Adrenal gland (tissue), 9 donors: ENCODE measurements at regions not wholly inside any gene's neighbourhood (a gene's known extent, or its start where the extent isn't known, plus 50 kb on each side); places are given as distances from the start of the nearest gene placed in this dataset.

Experiments
- DNase-seq, 7 donors: peaks; one replicate each; pipeline ENCODE4 v3.0.0-alpha.2; 2019 to 2020
- H3K27ac ChIP-seq, 5 donors: fragments of 200-600 bp; sonication (generic) in 4 of 5; 1 replicate in 3 of 5; 2 replicates in 2 of 5; pipeline versions ENCODE4 v1.5.1 to v1.8.0; 2016 to 2020; ENCODE audit warnings: mild to moderate bottlenecking in 1 of 5
- H3K27me3 ChIP-seq: fragments of 200-600 bp; 2 replicates; pipeline ENCODE4 v1.8.0; 2021
- H3K36me3 ChIP-seq, 2 donors: fragments of 200-600 bp; replicated peaks in 1 of 2; 1 replicate in 1 of 2; 2 replicates in 1 of 2; pipeline versions ENCODE4 v1.5.1 to v1.8.0; 2018 to 2022
- H3K4me1 ChIP-seq, 2 donors: fragments of 200-600 bp; replicated peaks in 1 of 2; 1 replicate in 1 of 2; 2 replicates in 1 of 2; pipeline versions ENCODE4 v1.5.1 to v1.8.0; 2018 to 2021
- H3K4me3 ChIP-seq, 4 donors: fragments of 200-600 bp; sonication (generic) in 3 of 4; one replicate each; pipeline ENCODE4 v1.5.1; 2016 to 2018
- H3K9me3 ChIP-seq, 3 donors: fragments of 200-600 bp; sonication (generic) in 1 of 3; replicated peaks in 1 of 3; 1 replicate in 2 of 3; 2 replicates in 1 of 3; pipeline versions ENCODE4 v1.5.1 to v1.8.0; 2016 to 2021
- POLR2A ChIP-seq, 2 donors: fragments of 450-650 bp; IDR thresholded peaks; one replicate each; pipeline ENCODE4 v1.6.1; 2017; ENCODE audit warnings: antibody characterized with exemption in 2 of 2, mild to moderate bottlenecking in 2 of 2, moderate library complexity in 1 of 2
- WGBS, 4 donors: extraction: QIAGEN DNeasy Blood & Tissue Kit in 2 of 4; methylation state at CpG; one replicate each; pipeline versions ENCODE4 v1.1.5 to v1.1.7; 2013 to 2017; 5-methylcytosine and 5-hydroxymethylcytosine counted together
- intact Hi-C, 2 donors: fragments of 100-400 bp; cut with DNase I; formaldehyde crosslinking; loops; one replicate each; pipeline versions ENCODE4 v1.14.1 to v1.15.0; 2022 to 2023
- TF ChIP-seq, protein P1 (sequence below), 6 experiments: fragments of 450-650 bp in 4 of 6; fragments of 200-600 bp in 2 of 6; sonication (generic) in 1 of 6; IDR thresholded peaks; 1 replicate in 5 of 6; 2 replicates in 1 of 6; pipeline versions ENCODE4 v1.5.1 to v1.8.0; 2016 to 2021; ENCODE audit warnings: antibody characterized with exemption in 6 of 6, mild to moderate bottlenecking in 2 of 6, moderate library complexity in 1 of 6
- donor health status: healthy with polysubstance abuse.
- donor health status: Bipolar disorder and iron deficiency.
- donor health status: DM: yes; HTN: yes; CAD: no.
- donor health status: DM: no; HTN: no; CAD: no.
- donor health status: DM: no; HTN: no; CAD: no.

DNA sequence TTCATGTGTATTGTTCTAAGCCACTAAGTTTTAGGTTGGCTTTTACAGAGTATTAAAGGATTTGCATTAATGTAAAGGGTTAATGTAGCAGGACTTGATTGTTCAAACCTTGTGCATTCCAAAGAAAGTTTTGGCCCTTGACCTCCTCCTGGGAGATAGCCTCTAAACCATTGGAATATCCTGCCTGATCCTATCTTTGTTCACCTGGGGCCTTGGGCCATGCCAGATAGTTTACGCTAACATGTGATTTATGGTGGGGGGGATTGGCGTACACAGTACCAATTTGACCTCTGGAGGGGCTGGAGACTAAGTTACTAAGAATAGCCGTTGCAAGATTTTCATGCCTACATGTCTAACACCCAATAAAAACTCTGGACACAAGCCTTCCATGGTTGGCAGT lies 1002.7 kb upstream of the PABPC4L start:
- WGBS, 4 donors, result 56 to 78% (median 63%) methylated on average over 2 to 3 of the region's 3 CpGs
- H3K36me3 ChIP-seq, result no peaks in the 10 kb centered on the region
- no peak overlapping the region for H3K4me3 ChIP-seq
- no peak for TF ChIP-seq POLR2A (IDR thresholded peaks at IDR 0.05)
- TF ChIP-seq, protein P1, sequence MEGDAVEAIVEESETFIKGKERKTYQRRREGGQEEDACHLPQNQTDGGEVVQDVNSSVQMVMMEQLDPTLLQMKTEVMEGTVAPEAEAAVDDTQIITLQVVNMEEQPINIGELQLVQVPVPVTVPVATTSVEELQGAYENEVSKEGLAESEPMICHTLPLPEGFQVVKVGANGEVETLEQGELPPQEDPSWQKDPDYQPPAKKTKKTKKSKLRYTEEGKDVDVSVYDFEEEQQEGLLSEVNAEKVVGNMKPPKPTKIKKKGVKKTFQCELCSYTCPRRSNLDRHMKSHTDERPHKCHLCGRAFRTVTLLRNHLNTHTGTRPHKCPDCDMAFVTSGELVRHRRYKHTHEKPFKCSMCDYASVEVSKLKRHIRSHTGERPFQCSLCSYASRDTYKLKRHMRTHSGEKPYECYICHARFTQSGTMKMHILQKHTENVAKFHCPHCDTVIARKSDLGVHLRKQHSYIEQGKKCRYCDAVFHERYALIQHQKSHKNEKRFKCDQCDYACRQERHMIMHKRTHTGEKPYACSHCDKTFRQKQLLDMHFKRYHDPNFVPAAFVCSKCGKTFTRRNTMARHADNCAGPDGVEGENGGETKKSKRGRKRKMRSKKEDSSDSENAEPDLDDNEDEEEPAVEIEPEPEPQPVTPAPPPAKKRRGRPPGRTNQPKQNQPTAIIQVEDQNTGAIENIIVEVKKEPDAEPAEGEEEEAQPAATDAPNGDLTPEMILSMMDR (IDR thresholded peaks at IDR 0.05), result no peak
- H3K9me3 ChIP-seq, result no peaks in the 10 kb centered on the region
- intact Hi-C loops, result no loop called here
- no peak for DNase-seq
- no peaks in the 10 kb centered on the region for H3K4me1 ChIP-seq
- no peak overlapping the region for H3K27ac ChIP-seq
- H3K27me3 ChIP-seq, result no peaks in the 10 kb centered on the region

DNA sequence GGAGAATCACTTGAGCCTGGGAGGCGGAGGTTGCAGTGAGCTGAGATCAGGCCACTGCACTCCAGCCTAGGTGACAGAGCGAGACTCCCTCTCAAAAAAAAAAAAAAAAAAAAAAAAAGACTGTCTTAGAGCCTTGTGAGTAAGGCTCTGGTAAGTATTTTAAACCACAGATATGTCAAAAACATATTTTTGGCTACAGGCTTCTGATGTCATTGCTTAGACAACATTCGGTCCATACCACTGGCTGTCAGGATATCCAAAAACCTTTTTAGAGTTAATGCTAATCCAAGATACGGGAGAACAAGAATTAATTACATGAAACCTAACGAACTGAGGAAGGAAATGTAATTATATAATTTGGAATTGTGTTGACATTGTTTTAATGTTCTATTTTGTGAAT lies 999.5 kb upstream of the PABPC4L start:
- TF ChIP-seq POLR2A (IDR thresholded peaks at IDR 0.05), result no peak
- TF ChIP-seq, protein P1 (IDR thresholded peaks at IDR 0.05), result no peak
- Histone ChIP-seq H3K27me3 (no peaks in the 10 kb centered on the region), H3K9me3 (no peaks in the 10 kb centered on the region), H3K36me3 (no peaks in the 10 kb centered on the region), H3K4me1 (no peaks in the 10 kb centered on the region), H3K4me3 (no peak overlapping the region), H3K27ac (no peak overlapping the region)
- intact Hi-C loops, result no loop called here
- no peak for DNase-seq
- 73 to 88% (median 80%) methylated on average over 5 of the region's 5 CpGs for whole genome bisulfite sequencing, 4 donors

DNA sequence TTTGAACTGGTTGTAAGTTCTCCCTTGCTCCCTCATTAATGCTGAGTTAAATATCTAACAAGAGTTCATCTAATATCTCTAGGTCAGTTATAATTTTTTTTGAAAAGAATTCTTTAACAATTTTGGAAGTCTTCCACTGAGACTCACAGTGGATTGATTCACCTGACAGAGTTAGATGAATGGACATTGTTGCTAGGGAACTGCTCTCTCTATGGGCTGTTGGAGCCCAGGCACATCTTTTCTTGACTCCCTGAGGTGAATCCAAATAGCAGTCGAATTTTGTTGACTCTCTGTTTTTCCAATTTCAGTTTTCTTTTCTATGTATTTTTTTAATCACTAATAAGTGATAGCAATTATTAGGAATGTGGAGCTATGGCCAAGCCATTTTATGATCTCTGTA lies 996.1 kb upstream of the PABPC4L start:
- TF ChIP-seq, protein P1 (IDR thresholded peaks at IDR 0.05), result no peak
- no peak for TF ChIP-seq POLR2A (IDR thresholded peaks at IDR 0.05)
- no peak for DNase-seq
- no peaks in the 10 kb centered on the region for H3K9me3 ChIP-seq
- no peaks in the 10 kb centered on the region for H3K36me3 ChIP-seq
- H3K4me1 ChIP-seq, result no peaks in the 10 kb centered on the region
- H3K4me3 ChIP-seq, result no peak overlapping the region
- 25 to 67% (median 41%) methylated on average over 1 of the region's 1 CpG for WGBS, 4 donors
- no peaks in the 10 kb centered on the region for H3K27me3 ChIP-seq
- intact Hi-C loops, result no loop called here
- no peak overlapping the region for H3K27ac ChIP-seq

DNA sequence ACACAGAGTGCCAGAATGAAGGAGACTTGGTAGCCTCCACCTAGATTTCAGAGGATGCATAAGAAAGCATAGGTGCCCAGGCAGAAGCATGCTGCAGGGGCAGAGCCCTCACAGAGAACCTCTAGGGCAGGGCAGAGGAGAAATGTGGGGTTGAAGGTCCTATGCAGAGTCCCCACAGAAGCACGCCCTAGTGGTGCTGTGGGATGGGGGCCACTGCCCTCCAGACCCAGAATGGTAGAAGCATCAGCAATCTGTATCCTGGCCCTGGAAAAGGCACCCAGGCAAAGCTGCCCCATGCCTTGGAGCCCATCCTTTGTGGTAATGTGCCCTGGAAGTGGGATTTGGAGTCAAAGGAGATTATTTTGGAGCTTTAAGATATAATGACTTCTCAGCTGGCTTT lies 992.9 kb upstream of the PABPC4L start:
- no peak for TF ChIP-seq POLR2A (IDR thresholded peaks at IDR 0.05)
- TF ChIP-seq, protein P1 (IDR thresholded peaks at IDR 0.05), result no peak
- intact Hi-C loops, result no loop called here

More for the DNA sequence above, 992.9 kb upstream of the PABPC4L start:
- no peak overlapping the region for H3K4me3 ChIP-seq
- no peaks in the 10 kb centered on the region for H3K27me3 ChIP-seq
- no peaks in the 10 kb centered on the region for H3K36me3 ChIP-seq
- H3K27ac ChIP-seq, result no peak overlapping the region
- no peak for DNase-seq
- H3K4me1 ChIP-seq, result no peaks in the 10 kb centered on the region
- 75 to 80% (median 78%) methylated on average over 1 of the region's 1 CpG for WGBS, 4 donors
- no peaks in the 10 kb centered on the region for H3K9me3 ChIP-seq
